Right atrium auricular region (tissue), 2 donors: ENCODE measurements at regions not wholly inside any gene's neighbourhood (a gene's known extent, or its start where the extent isn't known, plus 50 kb on each side); places are given as distances from the start of the nearest gene placed in this dataset.

ENCODE experiments used
- DNase-seq: peaks from one replicate; pipeline ENCODE4 v3.0.0-alpha.2; 2019; ENCODE audit warnings: low spot score
- H3K27ac ChIP-seq, 2 donors: fragments of 200-600 bp; sonication (generic); 1 replicate in 1 of 2; 2 replicates in 1 of 2; pipeline ENCODE4 v1.5.1; 2016 to 2019
- H3K27me3 ChIP-seq, 2 donors: fragments of 200-600 bp; sonication (generic); one replicate each; pipeline versions ENCODE4 v1.5.1 to v1.6.0; 2017 to 2019
- H3K36me3 ChIP-seq: fragments of 200-600 bp; sonication (generic); one replicate; pipeline ENCODE4 v1.5.1; 2016
- H3K4me1 ChIP-seq, 2 donors: fragments of 200-600 bp; sonication (generic); one replicate each; pipeline versions ENCODE4 v1.5.1 to v1.6.0; 2017 to 2019
- H3K4me3 ChIP-seq, 2 donors: fragments of 200-600 bp; sonication (generic); 1 replicate in 1 of 2; 2 replicates in 1 of 2; pipeline ENCODE4 v1.5.1; 2017 to 2019; ENCODE audit warnings: mild to moderate bottlenecking in 1 of 2, moderate library complexity in 1 of 2
- H3K9me3 ChIP-seq, 2 donors: fragments of 200-600 bp; sonication (generic); one replicate each; pipeline ENCODE4 v1.5.1; 2019
- TF ChIP-seq, protein P1 (sequence below), 2 donors: fragments of 200-600 bp; sonication (generic); IDR thresholded peaks; one replicate each; pipeline ENCODE4 v1.5.1; 2019; ENCODE audit warnings: antibody characterized with exemption in 2 of 2

DNA sequence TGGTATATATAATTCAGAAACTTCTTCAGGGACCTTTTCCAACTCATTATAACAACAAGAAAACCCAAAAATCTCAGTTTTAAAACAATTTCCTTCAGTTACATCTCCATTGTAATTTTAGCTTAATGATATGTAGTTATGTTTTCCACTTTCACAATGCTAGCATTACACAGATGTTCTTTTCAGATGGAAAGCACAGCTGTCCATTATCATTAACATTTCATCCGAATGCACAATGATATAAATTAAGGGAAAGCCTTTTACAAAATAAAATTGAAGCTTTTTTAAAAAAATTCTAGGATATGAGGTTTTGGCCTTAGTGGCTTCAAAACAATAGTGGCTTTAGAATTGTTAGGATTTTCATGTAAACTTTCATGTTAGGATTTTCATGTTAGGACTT, 389.2 kb downstream of the ADAM29 start:
- no peaks in the 10 kb centered on the region for H3K36me3 ChIP-seq
- TF ChIP-seq, protein P1, sequence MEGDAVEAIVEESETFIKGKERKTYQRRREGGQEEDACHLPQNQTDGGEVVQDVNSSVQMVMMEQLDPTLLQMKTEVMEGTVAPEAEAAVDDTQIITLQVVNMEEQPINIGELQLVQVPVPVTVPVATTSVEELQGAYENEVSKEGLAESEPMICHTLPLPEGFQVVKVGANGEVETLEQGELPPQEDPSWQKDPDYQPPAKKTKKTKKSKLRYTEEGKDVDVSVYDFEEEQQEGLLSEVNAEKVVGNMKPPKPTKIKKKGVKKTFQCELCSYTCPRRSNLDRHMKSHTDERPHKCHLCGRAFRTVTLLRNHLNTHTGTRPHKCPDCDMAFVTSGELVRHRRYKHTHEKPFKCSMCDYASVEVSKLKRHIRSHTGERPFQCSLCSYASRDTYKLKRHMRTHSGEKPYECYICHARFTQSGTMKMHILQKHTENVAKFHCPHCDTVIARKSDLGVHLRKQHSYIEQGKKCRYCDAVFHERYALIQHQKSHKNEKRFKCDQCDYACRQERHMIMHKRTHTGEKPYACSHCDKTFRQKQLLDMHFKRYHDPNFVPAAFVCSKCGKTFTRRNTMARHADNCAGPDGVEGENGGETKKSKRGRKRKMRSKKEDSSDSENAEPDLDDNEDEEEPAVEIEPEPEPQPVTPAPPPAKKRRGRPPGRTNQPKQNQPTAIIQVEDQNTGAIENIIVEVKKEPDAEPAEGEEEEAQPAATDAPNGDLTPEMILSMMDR (IDR thresholded peaks at IDR 0.05), result no peak
- H3K9me3 ChIP-seq, result no peaks in the 10 kb centered on the region
- no peak for DNase-seq
- H3K27me3 ChIP-seq, result no peaks in the 10 kb centered on the region
- H3K4me1 ChIP-seq, result no peaks in the 10 kb centered on the region
- no peak overlapping the region for H3K4me3 ChIP-seq
- H3K27ac ChIP-seq, result no peak overlapping the region

DNA sequence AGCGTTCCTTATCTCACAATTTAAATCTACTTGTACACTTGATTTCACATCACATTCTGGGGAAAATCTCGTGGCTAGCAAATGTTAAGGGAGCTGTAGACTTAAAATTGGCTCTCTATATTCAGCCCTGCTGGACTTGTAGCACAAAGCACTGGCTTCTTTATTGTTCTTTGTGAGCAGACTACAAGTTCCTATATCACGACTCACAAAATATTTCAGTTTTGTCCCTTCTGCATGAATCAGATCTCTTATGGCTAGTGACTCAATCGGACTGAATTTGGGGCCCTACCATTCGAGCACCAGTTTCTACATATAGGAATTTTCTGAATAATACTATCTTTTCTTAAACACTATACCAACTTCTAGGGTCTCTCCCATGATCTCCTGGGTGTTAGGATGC, 390.1 kb downstream of the ADAM29 start:
- Histone ChIP-seq H3K4me1 (no peaks in the 10 kb centered on the region), H3K4me3 (no peak overlapping the region), H3K27me3 (no peaks in the 10 kb centered on the region), H3K9me3 (no peaks in the 10 kb centered on the region), H3K27ac (no peak overlapping the region), H3K36me3 (no peaks in the 10 kb centered on the region)
- TF ChIP-seq, protein P1 (IDR thresholded peaks at IDR 0.05), result no peak
- DNase-seq, result no peak

DNA sequence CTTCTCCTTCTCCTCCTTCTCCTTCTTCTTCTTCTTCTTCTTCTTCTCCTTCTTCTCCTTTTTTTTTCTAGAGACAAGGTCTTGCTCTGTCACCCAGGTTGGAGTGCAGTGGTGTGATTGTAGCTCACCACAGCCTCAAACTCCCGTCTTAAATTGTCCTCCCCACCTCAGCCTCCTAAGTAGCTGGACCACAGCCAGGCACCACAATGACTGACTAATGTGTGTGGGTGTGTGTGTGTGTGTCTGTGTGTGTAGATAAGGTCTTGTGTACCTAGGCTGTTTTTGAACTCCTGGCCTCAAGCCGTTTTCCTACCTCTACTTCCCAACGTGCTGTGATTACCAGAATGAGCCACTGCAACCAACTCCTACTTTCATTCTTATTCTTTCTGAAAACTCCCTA, 390.9 kb downstream of the ADAM29 start:
- H3K4me1 ChIP-seq, result no peaks in the 10 kb centered on the region
- no peak for DNase-seq
- H3K36me3 ChIP-seq, result no peaks in the 10 kb centered on the region
- H3K27ac ChIP-seq, result no peak overlapping the region
- no peaks in the 10 kb centered on the region for H3K27me3 ChIP-seq
- TF ChIP-seq, protein P1 (IDR thresholded peaks at IDR 0.05), result no peak
- H3K4me3 ChIP-seq, result no peak overlapping the region
- no peaks in the 10 kb centered on the region for H3K9me3 ChIP-seq

DNA sequence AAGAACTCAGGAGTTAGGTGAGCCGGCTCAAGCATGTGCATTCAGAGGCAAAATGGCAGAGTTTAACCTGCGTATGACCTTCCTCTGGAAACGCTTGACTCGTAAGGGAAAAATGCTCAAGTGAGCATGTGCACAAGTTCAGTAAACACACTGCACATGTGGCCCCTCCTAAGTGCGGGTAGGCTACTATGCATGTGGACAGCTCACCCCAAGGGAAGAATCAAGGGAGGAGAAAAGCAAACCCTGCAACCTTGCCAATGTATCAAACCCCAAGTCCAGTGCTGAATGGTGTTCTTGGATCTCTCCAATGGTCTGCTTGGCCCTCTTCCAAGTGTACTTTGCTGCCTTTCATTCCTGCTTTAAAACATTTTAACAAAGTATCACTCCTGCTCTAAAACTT, 407.1 kb downstream of the ADAM29 start:
- Histone ChIP-seq H3K36me3 (no peaks in the 10 kb centered on the region), H3K27ac (no peak overlapping the region), H3K9me3 (no peaks in the 10 kb centered on the region), H3K4me3 (no peak overlapping the region), H3K27me3 (no peaks in the 10 kb centered on the region), H3K4me1 (no peaks in the 10 kb centered on the region)
- no peak for DNase-seq
- TF ChIP-seq, protein P1 (IDR thresholded peaks at IDR 0.05), result no peak

DNA sequence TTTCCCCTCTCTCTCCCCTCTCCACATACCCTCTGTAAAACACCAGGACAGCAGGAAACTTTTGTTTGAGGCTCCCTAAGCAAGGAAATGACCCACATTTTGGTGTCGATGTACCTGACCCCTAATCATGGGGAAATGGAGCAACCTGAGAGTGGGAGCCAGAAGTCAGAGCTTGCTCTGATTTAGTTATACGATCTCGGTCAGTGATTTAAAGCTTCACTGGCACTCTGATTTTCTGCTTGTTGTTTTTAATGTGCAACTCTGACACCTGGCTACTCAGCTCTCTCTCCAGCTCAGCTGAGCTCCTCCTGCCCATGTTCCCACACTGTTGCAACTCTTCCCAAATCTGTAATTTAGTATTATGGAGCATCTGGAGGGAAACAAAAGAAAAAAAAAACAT, 408.6 kb downstream of the ADAM29 start:
- no peak for DNase-seq
- Histone ChIP-seq H3K27ac (no peak overlapping the region), H3K4me1 (no peaks in the 10 kb centered on the region), H3K27me3 (no peaks in the 10 kb centered on the region), H3K36me3 (no peaks in the 10 kb centered on the region), H3K4me3 (no peak overlapping the region), H3K9me3 (no peaks in the 10 kb centered on the region)
- TF ChIP-seq, protein P1 (IDR thresholded peaks at IDR 0.05), result no peak

DNA sequence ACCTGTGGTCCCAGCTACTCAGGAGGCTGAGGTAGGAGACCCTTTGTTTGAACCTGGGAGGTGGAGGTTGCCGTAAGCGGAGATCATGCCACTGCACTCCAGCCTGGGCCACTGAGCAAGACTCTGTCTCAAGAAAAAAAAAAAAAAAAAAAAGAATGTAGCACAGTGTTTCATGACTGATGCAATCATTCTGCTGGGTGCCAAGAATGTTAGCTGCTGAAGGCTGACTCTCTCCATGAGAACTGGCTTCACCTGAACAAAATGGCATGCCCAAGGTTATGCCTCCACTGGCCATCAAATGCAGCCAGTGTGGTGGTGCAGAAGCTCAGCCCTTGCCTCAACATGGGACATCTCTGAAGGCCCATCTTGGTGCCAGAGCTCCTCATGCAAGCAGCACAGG, 412.1 kb downstream of the ADAM29 start:
- H3K36me3 ChIP-seq, result no peaks in the 10 kb centered on the region
- no peak overlapping the region for H3K4me3 ChIP-seq
- no peaks in the 10 kb centered on the region for H3K9me3 ChIP-seq
- TF ChIP-seq, protein P1 (IDR thresholded peaks at IDR 0.05), result no peak
- H3K27ac ChIP-seq, result no peak overlapping the region
- no peaks in the 10 kb centered on the region for H3K27me3 ChIP-seq
- H3K4me1 ChIP-seq, result no peaks in the 10 kb centered on the region
- DNase-seq, result no peak
